Prostate gland (tissue), 2 donors: ENCODE measurements at regions not wholly inside any gene's neighbourhood (a gene's known extent, or its start where the extent isn't known, plus 50 kb on each side); places are given as distances from the start of the nearest gene placed in this dataset.

Experiments used
- DNase-seq: peaks from one replicate; pipeline ENCODE4 v3.0.0-alpha.2; 2019; ENCODE audit warnings: low spot score
- H3K27ac ChIP-seq, 2 donors: fragments of 200-600 bp; sonication (generic); 2 replicates each; pipeline ENCODE4 v1.5.1; 2017 to 2019
- H3K27me3 ChIP-seq: fragments of 200-600 bp; sonication (generic); replicated peaks from 2 replicates; pipeline ENCODE4 v1.5.1; 2019; ENCODE audit not compliant: insufficient read depth
- H3K36me3 ChIP-seq, 2 donors: fragments of 200-600 bp; sonication (generic); 1 replicate in 1 of 2; 2 replicates in 1 of 2; pipeline versions ENCODE4 v1.5.1 to v1.8.1; 2017 to 2019
- H3K4me1 ChIP-seq: fragments of 200-600 bp; sonication (generic); replicated peaks from 2 replicates; pipeline ENCODE4 v1.5.1; 2019
- H3K4me3 ChIP-seq, 2 donors: fragments of 200-600 bp; sonication (generic); 2 replicates each; pipeline ENCODE4 v1.5.1; 2017 to 2019
- H3K9me3 ChIP-seq: fragments of 200-600 bp; sonication (generic); 2 replicates; pipeline ENCODE4 v1.5.1; 2017
- POLR2A ChIP-seq: fragments of 450-650 bp; IDR thresholded peaks from one replicate; pipeline ENCODE4 v1.6.1; 2016; ENCODE audit warnings: antibody characterized with exemption, mild to moderate bottlenecking
- POLR2AphosphoS5 ChIP-seq: sonication (generic); formaldehyde crosslinking; IDR thresholded peaks from one replicate; pipeline ENCODE4 v1.6.1; 2017; ENCODE audit warnings: antibody characterized with exemption
- WGBS: methylation state at CpG from one replicate; pipeline ENCODE4 v1.1.5; 2018; 5-methylcytosine and 5-hydroxymethylcytosine counted together
- intact Hi-C: fragments of 100-400 bp; cut with DNase I; formaldehyde crosslinking; loops from one replicate; pipeline ENCODE4 v1.14.2; 2022
- TF ChIP-seq, protein P1 (sequence below), 4 experiments: fragments of 200-600 bp in 2 of 4; fragments of 450-650 bp in 2 of 4; sonication (generic) in 2 of 4; IDR thresholded peaks; 1 replicate in 3 of 4; 2 replicates in 1 of 4; pipeline ENCODE4 v1.5.1; 2016 to 2019; ENCODE audit warnings: antibody characterized with exemption in 4 of 4, mild to moderate bottlenecking in 2 of 4, moderate library complexity in 2 of 4

DNA sequence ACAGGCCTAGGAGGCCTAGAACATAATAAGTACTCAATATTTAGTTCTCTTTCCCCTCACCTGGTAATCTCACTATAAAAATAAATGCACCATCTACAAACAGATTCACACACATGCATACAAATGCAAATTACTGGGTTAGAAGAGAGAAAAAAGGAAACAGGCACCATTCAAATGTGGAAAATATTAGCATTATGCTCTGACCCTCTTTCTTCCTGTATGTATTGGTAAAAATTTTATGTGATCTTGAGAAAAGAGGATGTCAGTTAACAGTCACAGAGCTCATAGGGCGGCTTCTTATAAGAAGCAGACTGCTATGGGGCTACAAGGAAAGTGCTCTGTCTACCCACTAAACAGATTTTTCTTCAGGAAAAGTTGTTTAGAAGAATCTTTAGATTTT, 565.4 kb downstream of the LMO4 start:
- DNase-seq: no peak
- WGBS: 100% methylated on average over 1 of the region's 1 CpG
- no peaks in the 10 kb centered on the region for H3K9me3 ChIP-seq
- no peak overlapping the region for H3K4me3 ChIP-seq
- H3K27ac ChIP-seq: no peak overlapping the region
- no peaks in the 10 kb centered on the region for H3K4me1 ChIP-seq
- TF ChIP-seq POLR2A (no peak), POLR2AphosphoS5 (no peak)
- TF ChIP-seq, protein P1, sequence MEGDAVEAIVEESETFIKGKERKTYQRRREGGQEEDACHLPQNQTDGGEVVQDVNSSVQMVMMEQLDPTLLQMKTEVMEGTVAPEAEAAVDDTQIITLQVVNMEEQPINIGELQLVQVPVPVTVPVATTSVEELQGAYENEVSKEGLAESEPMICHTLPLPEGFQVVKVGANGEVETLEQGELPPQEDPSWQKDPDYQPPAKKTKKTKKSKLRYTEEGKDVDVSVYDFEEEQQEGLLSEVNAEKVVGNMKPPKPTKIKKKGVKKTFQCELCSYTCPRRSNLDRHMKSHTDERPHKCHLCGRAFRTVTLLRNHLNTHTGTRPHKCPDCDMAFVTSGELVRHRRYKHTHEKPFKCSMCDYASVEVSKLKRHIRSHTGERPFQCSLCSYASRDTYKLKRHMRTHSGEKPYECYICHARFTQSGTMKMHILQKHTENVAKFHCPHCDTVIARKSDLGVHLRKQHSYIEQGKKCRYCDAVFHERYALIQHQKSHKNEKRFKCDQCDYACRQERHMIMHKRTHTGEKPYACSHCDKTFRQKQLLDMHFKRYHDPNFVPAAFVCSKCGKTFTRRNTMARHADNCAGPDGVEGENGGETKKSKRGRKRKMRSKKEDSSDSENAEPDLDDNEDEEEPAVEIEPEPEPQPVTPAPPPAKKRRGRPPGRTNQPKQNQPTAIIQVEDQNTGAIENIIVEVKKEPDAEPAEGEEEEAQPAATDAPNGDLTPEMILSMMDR (IDR thresholded peaks at IDR 0.05): no peak
- intact Hi-C loops: no loop called here
- H3K36me3 ChIP-seq: no peaks in the 10 kb centered on the region
- no peaks in the 10 kb centered on the region for H3K27me3 ChIP-seq

DNA sequence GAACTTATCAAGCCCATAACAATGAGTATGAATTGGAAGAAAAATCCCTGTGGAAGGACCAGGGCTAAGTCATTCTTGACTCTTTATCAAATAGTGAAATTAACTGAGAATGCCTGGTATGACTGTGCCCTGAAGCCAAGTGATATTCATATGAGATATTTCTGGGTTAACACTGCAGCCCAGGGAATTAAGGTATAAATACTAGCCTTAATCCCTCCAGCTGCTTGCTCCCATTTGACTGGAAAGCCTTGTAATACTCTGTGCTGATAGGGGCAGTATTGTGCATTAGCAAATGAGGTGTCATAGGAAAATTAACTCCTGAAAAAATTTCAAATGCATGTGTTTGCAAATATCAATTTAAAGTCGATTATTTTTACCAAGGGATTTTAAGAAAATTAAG, 568.8 kb downstream of the LMO4 start:
- Histone ChIP-seq H3K36me3 (no peaks in the 10 kb centered on the region), H3K9me3 (no peaks in the 10 kb centered on the region), H3K4me3 (no peak overlapping the region), H3K27me3 (no peaks in the 10 kb centered on the region), H3K27ac (no peak overlapping the region), H3K4me1 (no peaks in the 10 kb centered on the region)
- TF ChIP-seq POLR2AphosphoS5 (no peak), POLR2A (no peak)
- TF ChIP-seq, protein P1 (IDR thresholded peaks at IDR 0.05): no peak
- 77% methylated on average over 1 of the region's 1 CpG for WGBS
- no peak for DNase-seq
- intact Hi-C loops: no loop called here

DNA sequence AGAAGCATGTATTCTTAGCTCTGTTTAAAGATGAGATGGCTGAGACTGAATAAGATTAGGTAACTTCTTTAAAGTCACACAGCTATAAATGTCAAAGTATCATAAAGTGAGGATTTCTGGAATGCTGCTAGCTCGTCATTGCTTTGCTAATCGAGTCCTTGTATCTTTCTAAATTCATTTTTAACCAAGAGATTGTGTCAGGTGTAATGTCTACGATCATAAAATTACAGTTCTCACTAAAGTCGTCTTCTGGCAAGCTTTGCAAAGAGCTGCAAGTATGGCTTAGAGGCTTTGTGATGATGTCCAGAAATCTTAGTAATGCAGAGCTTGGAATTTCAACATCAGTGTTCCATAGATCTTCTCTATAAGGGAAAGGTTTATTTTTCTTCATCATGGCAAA, 569.8 kb downstream of the LMO4 start:
- Histone ChIP-seq H3K36me3 (no peaks in the 10 kb centered on the region), H3K4me3 (no peak overlapping the region), H3K27ac (no peak overlapping the region), H3K27me3 (no peaks in the 10 kb centered on the region), H3K4me1 (no peaks in the 10 kb centered on the region), H3K9me3 (no peaks in the 10 kb centered on the region)
- intact Hi-C loops: no loop called here
- no peak for DNase-seq
- TF ChIP-seq POLR2A (no peak), POLR2AphosphoS5 (no peak)
- TF ChIP-seq, protein P1 (IDR thresholded peaks at IDR 0.05): no peak
- WGBS: 29% methylated on average over 4 of the region's 4 CpGs

DNA sequence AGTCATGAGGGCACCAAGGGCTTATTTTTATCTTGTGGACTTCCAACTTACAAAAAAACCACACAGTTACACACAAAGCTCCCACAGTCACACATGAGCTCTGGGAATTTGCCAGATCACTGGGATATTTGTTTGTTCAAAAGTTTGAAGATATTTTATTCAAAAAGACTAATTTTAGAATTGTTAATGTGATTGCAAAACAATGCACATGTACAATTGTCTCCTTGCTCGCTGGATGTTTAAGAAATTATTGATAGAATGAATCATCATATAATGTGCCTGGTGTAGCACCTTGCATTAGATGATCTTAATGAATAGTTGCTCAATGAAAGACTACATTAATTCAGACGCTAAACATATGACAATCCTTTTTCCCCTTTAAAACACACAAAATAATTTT, 570.3 kb downstream of the LMO4 start:
- 28% methylated on average over 2 of the region's 2 CpGs for WGBS
- Histone ChIP-seq H3K4me1 (no peaks in the 10 kb centered on the region), H3K9me3 (no peaks in the 10 kb centered on the region), H3K27ac (no peak overlapping the region), H3K27me3 (no peaks in the 10 kb centered on the region), H3K4me3 (no peak overlapping the region), H3K36me3 (no peaks in the 10 kb centered on the region)
- no peak for DNase-seq
- intact Hi-C loops: no loop called here
- TF ChIP-seq, protein P1 (IDR thresholded peaks at IDR 0.05): no peak
- TF ChIP-seq POLR2A: no peak
- no peak for TF ChIP-seq POLR2AphosphoS5

DNA sequence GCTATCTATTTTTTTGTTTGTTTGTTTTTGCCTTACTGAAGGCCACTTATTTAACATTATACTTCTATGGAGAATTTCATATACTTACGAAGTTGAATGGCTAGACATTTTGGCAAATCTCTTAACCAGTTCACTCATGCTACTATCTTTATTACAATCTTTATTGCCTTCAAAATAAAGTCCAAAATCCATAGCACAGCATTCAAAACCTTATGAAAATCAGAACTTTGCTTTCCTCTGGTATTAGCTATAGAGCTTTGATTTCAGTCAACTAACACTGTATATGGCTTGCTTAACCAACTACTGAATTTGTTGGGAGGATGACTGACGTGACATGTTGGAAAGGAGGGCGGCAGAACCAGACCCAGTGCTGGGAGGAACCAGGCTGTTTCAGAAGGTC, 571.1 kb downstream of the LMO4 start:
- no peak for DNase-seq
- Histone ChIP-seq H3K27me3 (no peaks in the 10 kb centered on the region), H3K36me3 (no peaks in the 10 kb centered on the region), H3K4me3 (no peak overlapping the region), H3K27ac (no peak overlapping the region), H3K9me3 (no peaks in the 10 kb centered on the region), H3K4me1 (no peaks in the 10 kb centered on the region)
- intact Hi-C loops: no loop called here
- WGBS: 29% methylated on average over 3 of the region's 3 CpGs
- TF ChIP-seq POLR2A (no peak), POLR2AphosphoS5 (peak; percentile 14)
- TF ChIP-seq, protein P1 (IDR thresholded peaks at IDR 0.05): no peak
